HepG2 (cell line): ENCODE measurements at regions not wholly inside any gene's neighbourhood (a gene's known extent, or its start where the extent isn't known, plus 50 kb on each side); places are given as distances from the start of the nearest gene placed in this dataset.

ENCODE experiments used
- ATAC-seq: fragments of 200-7000 bp; cut with Tn5 transposase; 3 replicates; pipeline ENCODE4 v1.9.1; 2020; ENCODE audit warnings: mild to moderate bottlenecking, moderate library complexity
- BruUV-seq: library from RNA; stranded (reverse); fragments of 400-500 nt; replicated peaks from 2 replicates; lab custom pipeline; 2021; lab: Mats Ljungman, UMichigan
- CTCF ChIA-PET: fragments of 300-600 bp; formaldehyde crosslinking; extraction: SDS; loops from one replicate; lab custom pipeline; 2021; ENCODE audit warnings: low total read pairs, inconsistent platforms, low intra/inter-chr PET ratio; lab: Yijun Ruan, JAX
- POLR2A ChIA-PET: fragments of 350-600 bp; sonication (Branson Sonifier 250); formaldehyde crosslinking; loops from one replicate; lab custom pipeline; 2020; ENCODE audit warnings: antibody characterized with exemption, inconsistent platforms; lab: Yijun Ruan, JAX
- DNase-seq: peaks from one replicate; pipeline ENCODE4 v3.0.0-alpha.2; 2015; ENCODE audit warnings: low spot score
- FAIRE-seq: peaks from 3 replicates; lab custom pipeline; 2011; peaks lifted over from hg19 to GRCh38; lab: Jason Lieb, UNC
- H2AFZ ChIP-seq: one replicate; pipeline ENCODE4 v1.6.1; 2011; ENCODE audit warnings: low read length, inconsistent platforms
- H3K27ac ChIP-seq: fragments of 300-600 bp; 3 replicates; pipeline ENCODE4 v1.8.0; 2011; ENCODE audit warnings: mixed run types, mild to moderate bottlenecking, mixed read lengths, low read length, inconsistent platforms; ENCODE audit not compliant: insufficient read depth; ENCODE audit errors: extremely low read length
- H3K27me3 ChIP-seq, 2 experiments: fragments of 200-600 bp in 1 of 2; 2 replicates in 1 of 2; 3 replicates in 1 of 2; pipeline versions ENCODE4 v1.6.0 to v1.8.0; 2011; ENCODE audit warnings: low read length in 2 of 2, mild to moderate bottlenecking in 2 of 2, moderate library complexity in 2 of 2, inconsistent platforms in 1 of 2; ENCODE audit not compliant: insufficient read depth in 2 of 2, control insufficient read depth in 1 of 2
- H3K36me3 ChIP-seq, 2 experiments: fragments of 200-600 bp in 1 of 2; replicated peaks in 1 of 2; 2 replicates in 1 of 2; 3 replicates in 1 of 2; pipeline versions ENCODE4 v1.5.1 to v1.8.0; 2011; ENCODE audit warnings: low read length in 2 of 2, inconsistent platforms in 1 of 2; ENCODE audit not compliant: insufficient read depth in 2 of 2, control insufficient read depth in 1 of 2
- H3K4me1 ChIP-seq: 2 replicates; pipeline ENCODE4 v1.5.1; 2012; ENCODE audit warnings: low read length, inconsistent platforms; ENCODE audit not compliant: insufficient read depth
- H3K4me2 ChIP-seq: 2 replicates; pipeline ENCODE4 v1.6.0; 2011; ENCODE audit warnings: low read depth, low read length, inconsistent platforms
- H3K4me3 ChIP-seq, 3 experiments: fragments of 200-600 bp in 1 of 3; sonication (generic), shearing (Covaris generic) in 1 of 3; replicated peaks in 1 of 3; 2 replicates each; pipeline ENCODE4 v1.5.1; 2011 to 2016; ENCODE audit warnings: low read length in 3 of 3, inconsistent platforms in 2 of 3, low read depth in 2 of 3, mild to moderate bottlenecking in 2 of 3, control low read depth in 1 of 3, mixed read lengths in 1 of 3; ENCODE audit not compliant: insufficient read depth in 1 of 3
- H3K79me2 ChIP-seq: one replicate; pipeline ENCODE4 v1.6.1; 2011; ENCODE audit warnings: low read length, inconsistent platforms; ENCODE audit not compliant: insufficient read depth
- H3K9ac ChIP-seq: 2 replicates; pipeline ENCODE4 v1.6.0; 2011; ENCODE audit warnings: mild to moderate bottlenecking, low read depth, low read length, inconsistent platforms; ENCODE audit not compliant: insufficient read depth
- H3K9me3 ChIP-seq: 2 replicates; pipeline ENCODE4 v1.5.1; 2012; ENCODE audit warnings: mild to moderate bottlenecking, low read length
- H4K20me1 ChIP-seq: 2 replicates; pipeline ENCODE4 v1.6.0; 2011; ENCODE audit warnings: inconsistent platforms, mild to moderate bottlenecking, low read length, moderate library complexity; ENCODE audit not compliant: insufficient read depth
- ATF1 ChIP-seq: IDR thresholded peaks from 2 replicates; pipeline ENCODE4 v1.6.1; 2016; ENCODE audit warnings: mild to moderate bottlenecking, control low read depth
- DNMT3B ChIP-seq: conservative IDR thresholded peaks from 2 replicates; pipeline ENCODE4 v1.6.1; 2016; ENCODE audit warnings: missing biosample characterization, control low read depth
- EZH2 ChIP-seq: conservative IDR thresholded peaks from 2 replicates; pipeline ENCODE4 v1.6.1; 2012; ENCODE audit warnings: mild to moderate bottlenecking, low read depth, low read length, moderate library complexity
- NFIB ChIP-seq: sonication (generic); formaldehyde crosslinking; IDR thresholded peaks from 2 replicates; pipeline ENCODE4 v1.9.0; 2021; ENCODE audit warnings: missing genetic modification reagents, mild to moderate bottlenecking, borderline replicate concordance
- SIN3B ChIP-seq: fragments of 150-350 bp; IDR thresholded peaks from 2 replicates; pipeline ENCODE4 v1.6.1; 2014; ENCODE audit warnings: low read length
- ZNF292 ChIP-seq: sonication (generic); formaldehyde crosslinking; IDR thresholded peaks from 2 replicates; pipeline ENCODE4 v1.8.1; 2022; ENCODE audit warnings: mild to moderate bottlenecking, low read depth, missing genetic modification reagents, borderline replicate concordance
- ZNF44 ChIP-seq: sonication (generic); formaldehyde crosslinking; IDR thresholded peaks from 2 replicates; pipeline ENCODE4 v1.5.1; 2020; ENCODE audit warnings: mild to moderate bottlenecking, missing genetic modification reagents
- ZNF83 ChIP-seq: sonication (generic); formaldehyde crosslinking; IDR thresholded peaks from 2 replicates; pipeline ENCODE4 v1.4.0; 2020; ENCODE audit warnings: missing genetic modification reagents, mild to moderate bottlenecking, borderline replicate concordance
- WGBS: methylation state at CpG from one replicate; pipeline ENCODE4 v1.1.6; 2017; ENCODE audit warnings: low lambda C conversion rate; 5-methylcytosine and 5-hydroxymethylcytosine counted together
- in situ Hi-C: cut with HindIII; loops from 2 replicates; pipeline ENCODE4 v1.10.0; 2017; ENCODE audit warnings: low pct_unique_long_range_greater_than_20kb; ENCODE audit not compliant: extremely low pct_ligation_motif_present
- intact Hi-C: fragments of 100-400 bp; cut with micrococcal nuclease; formaldehyde crosslinking; loops from one replicate; pipeline ENCODE4 v1.10.0; 2022; ENCODE audit not compliant: unreplicated experiment
- TF ChIP-seq, protein P1 (sequence below): sonication (generic); formaldehyde crosslinking; IDR thresholded peaks from 2 replicates; pipeline ENCODE4 v1.4.0; 2020; ENCODE audit warnings: low read depth, missing genetic modification reagents
- TF ChIP-seq, protein P2 (sequence below): IDR thresholded peaks from 2 replicates; pipeline ENCODE4 v1.6.1; 2016
- TF ChIP-seq, protein P3 (sequence below): sonication (generic); formaldehyde crosslinking; IDR thresholded peaks from 2 replicates; pipeline ENCODE4 v1.9.0; 2022; ENCODE audit warnings: missing genetic modification reagents, mild to moderate bottlenecking, borderline replicate concordance

DNA sequence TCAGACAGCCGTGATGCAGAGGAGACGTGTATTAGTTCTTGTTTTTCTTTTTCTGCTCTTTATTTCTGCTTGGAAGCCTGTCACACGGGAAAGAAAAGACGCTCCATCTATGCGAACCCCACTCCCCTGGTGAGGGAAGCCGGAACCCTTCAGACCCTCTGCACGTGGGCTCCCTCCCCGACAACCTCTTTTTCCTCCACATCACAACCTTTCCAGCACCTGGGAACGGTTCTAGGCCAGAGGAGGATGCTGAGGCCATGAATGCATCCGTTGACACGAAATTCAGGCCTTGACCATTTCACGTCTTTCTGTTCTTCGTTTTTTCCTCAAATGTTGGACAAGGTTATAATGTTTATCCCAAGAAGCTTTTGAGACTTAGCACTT lies 85.3 kb upstream of the WNT7B start:
- no TSS peak for BruUV-seq
- Histone ChIP-seq H3K27me3 (peaks cover 16 to 90% of the 10 kb centered on the region in 2 experiments), H3K36me3 (no peaks in the 10 kb centered on the region), H2AFZ (no peak overlapping the region), H4K20me1 (peaks cover 4% of the 10 kb centered on the region; the same call in 1 of the 2 replicates), H3K4me3 (no peak overlapping the region), H3K4me2 (no peak overlapping the region), H3K27ac (no peak overlapping the region), H3K9me3 (no peaks in the 10 kb centered on the region), H3K9ac (no peak overlapping the region), H3K79me2 (no peaks in the 10 kb centered on the region), H3K4me1 (0 out of 2 replicates have a peak, but pooled peaks cover 6% of the 10 kb centered on the region)
- intact Hi-C loops (no loop called here), in situ Hi-C loops (no loop called here)
- ATAC-seq (no peak), DNase-seq (no peak), FAIRE-seq (no peak)
- ChIA-PET POLR2A (no interaction called here), CTCF (no interaction called here)
- WGBS = 69% methylated on average over 13 of the region's 13 CpGs
- no peak for TF ChIP-seq ZNF83 (CRISPR knock-in tag)
- peak; percentile 46; the same call in 1 of the 2 replicates for TF ChIP-seq EZH2

DNA sequence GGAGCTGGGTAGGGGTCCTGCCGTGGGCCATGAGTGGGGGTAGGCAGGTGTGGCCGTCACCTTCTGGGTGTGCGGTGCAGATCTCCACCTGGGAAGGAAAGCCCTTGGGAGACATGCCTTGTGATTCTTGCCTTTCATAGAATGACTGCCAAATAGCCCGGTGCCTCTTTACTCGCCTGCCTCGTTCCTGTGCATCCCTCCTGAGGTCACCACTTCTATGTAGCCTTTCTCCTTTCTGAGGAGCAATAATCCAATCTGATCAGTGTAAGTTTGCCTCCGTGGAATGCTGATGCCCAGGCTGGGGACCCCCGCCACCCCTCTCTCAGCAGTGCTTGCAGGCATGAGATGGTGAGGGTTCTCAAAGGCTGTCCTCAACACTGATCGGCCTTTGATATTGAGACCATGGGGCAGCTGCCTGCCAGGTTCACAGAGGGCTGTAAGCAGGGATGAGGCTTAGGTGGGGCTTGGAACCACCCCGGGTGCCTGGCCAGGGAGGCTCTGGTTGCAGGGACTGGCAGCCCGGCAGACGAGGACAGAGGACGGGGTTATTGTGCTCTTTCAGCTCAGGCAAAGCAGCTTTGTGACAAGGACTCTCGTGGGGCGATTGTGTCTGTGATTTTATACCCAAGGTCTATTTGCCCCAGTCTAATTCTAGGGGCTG lies 86.1 kb upstream of the WNT7B start:
- peaks cover 12 to 88% of the 10 kb centered on the region in 2 experiments for H3K27me3 ChIP-seq
- H3K4me2 ChIP-seq = no peak overlapping the region
- H2AFZ ChIP-seq = no peak overlapping the region
- no peak overlapping the region for H3K9ac ChIP-seq
- intact Hi-C loops (no loop called here), in situ Hi-C loops (no loop called here)
- CTCF ChIA-PET = no interaction called here
- H4K20me1 ChIP-seq = peaks cover 4% of the 10 kb centered on the region; the same call in 1 of the 2 replicates
- no peak overlapping the region for H3K4me3 ChIP-seq
- WGBS = 47% methylated on average over 14 of the region's 15 CpGs
- H3K9me3 ChIP-seq = no peaks in the 10 kb centered on the region
- FAIRE-seq = no peak
- no peak overlapping the region for H3K27ac ChIP-seq
- DNase-seq = no peak
- no TSS peak for BruUV-seq
- no peaks in the 10 kb centered on the region for H3K36me3 ChIP-seq
- no peak for ATAC-seq
- 0 out of 2 replicates have a peak, but pooled peaks cover 6% of the 10 kb centered on the region for H3K4me1 ChIP-seq
- POLR2A ChIA-PET = no interaction called here
- H3K79me2 ChIP-seq = no peaks in the 10 kb centered on the region
- TF ChIP-seq, protein P1, sequence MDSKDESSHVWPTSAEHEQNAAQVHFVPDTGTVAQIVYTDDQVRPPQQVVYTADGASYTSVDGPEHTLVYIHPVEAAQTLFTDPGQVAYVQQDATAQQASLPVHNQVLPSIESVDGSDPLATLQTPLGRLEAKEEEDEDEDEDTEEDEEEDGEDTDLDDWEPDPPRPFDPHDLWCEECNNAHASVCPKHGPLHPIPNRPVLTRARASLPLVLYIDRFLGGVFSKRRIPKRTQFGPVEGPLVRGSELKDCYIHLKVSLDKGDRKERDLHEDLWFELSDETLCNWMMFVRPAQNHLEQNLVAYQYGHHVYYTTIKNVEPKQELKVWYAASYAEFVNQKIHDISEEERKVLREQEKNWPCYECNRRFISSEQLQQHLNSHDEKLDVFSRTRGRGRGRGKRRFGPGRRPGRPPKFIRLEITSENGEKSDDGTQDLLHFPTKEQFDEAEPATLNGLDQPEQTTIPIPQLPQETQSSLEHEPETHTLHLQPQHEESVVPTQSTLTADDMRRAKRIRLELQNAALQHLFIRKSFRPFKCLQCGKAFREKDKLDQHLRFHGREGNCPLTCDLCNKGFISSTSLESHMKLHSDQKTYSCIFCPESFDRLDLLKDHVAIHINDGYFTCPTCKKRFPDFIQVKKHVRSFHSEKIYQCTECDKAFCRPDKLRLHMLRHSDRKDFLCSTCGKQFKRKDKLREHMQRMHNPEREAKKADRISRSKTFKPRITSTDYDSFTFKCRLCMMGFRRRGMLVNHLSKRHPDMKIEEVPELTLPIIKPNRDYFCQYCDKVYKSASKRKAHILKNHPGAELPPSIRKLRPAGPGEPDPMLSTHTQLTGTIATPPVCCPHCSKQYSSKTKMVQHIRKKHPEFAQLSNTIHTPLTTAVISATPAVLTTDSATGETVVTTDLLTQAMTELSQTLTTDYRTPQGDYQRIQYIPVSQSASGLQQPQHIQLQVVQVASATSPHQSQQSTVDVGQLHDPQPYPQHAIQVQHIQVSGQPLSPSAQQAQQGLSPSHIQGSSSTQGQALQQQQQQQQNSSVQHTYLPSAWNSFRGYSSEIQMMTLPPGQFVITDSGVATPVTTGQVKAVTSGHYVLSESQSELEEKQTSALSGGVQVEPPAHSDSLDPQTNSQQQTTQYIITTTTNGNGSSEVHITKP (CRISPR knock-in tag) = no peak
- TF ChIP-seq ZNF292 (no peak), NFIB (CRISPR knock-in tag) (no peak), SIN3B (no peak), ATF1 (CRISPR knock-in tag) (no peak), DNMT3B (CRISPR knock-in tag) (no peak), ZNF44 (CRISPR knock-in tag) (no peak)
- TF ChIP-seq, protein P2, sequence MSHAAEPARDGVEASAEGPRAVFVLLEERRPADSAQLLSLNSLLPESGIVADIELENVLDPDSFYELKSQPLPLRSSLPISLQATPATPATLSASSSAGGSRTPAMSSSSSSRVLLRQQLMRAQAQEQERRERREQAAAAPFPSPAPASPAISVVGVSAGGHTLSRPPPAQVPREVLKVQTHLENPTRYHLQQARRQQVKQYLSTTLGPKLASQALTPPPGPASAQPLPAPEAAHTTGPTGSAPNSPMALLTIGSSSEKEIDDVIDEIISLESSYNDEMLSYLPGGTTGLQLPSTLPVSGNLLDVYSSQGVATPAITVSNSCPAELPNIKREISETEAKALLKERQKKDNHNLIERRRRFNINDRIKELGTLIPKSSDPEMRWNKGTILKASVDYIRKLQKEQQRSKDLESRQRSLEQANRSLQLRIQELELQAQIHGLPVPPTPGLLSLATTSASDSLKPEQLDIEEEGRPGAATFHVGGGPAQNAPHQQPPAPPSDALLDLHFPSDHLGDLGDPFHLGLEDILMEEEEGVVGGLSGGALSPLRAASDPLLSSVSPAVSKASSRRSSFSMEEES = no peak
- TF ChIP-seq, protein P3, sequence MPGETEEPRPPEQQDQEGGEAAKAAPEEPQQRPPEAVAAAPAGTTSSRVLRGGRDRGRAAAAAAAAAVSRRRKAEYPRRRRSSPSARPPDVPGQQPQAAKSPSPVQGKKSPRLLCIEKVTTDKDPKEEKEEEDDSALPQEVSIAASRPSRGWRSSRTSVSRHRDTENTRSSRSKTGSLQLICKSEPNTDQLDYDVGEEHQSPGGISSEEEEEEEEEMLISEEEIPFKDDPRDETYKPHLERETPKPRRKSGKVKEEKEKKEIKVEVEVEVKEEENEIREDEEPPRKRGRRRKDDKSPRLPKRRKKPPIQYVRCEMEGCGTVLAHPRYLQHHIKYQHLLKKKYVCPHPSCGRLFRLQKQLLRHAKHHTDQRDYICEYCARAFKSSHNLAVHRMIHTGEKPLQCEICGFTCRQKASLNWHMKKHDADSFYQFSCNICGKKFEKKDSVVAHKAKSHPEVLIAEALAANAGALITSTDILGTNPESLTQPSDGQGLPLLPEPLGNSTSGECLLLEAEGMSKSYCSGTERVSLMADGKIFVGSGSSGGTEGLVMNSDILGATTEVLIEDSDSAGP (CRISPR knock-in tag) = no peak
